Activated CD8-positive, alpha-beta memory T cell treated with anti-CD3 and anti-CD28 coated beads, Interleukin-2, amount 10 ng/mL, durations not matched to agents 7 days and 5 days (primary cell): ENCODE measurements at regions not wholly inside any gene's neighbourhood (a gene's known extent, or its start where the extent isn't known, plus 50 kb on each side); places are given as distances from the start of the nearest gene placed in this dataset.

Experiments
- ATAC-seq: fragments of 150-1000 bp; cut with Tn5 transposase; one replicate; pipeline ENCODE4 v1.10.0; 2021; ENCODE audit warnings: moderate library complexity
- CTCF ChIA-PET: fragments of 350-600 bp; sonication (Branson Sonifier 250); formaldehyde crosslinking; loops from one replicate; lab custom pipeline; 2021; ENCODE audit warnings: antibody characterized with exemption; lab: Charles Lee
- DNase-seq: peaks from one replicate; pipeline ENCODE4 v3.0.0-alpha.2; 2020
- H3K27ac Mint-ChIP-seq: one replicate; pipeline ENCODE4 v1.8.0; 2021; ENCODE audit warnings: mild to moderate bottlenecking, mixed read lengths
- H3K27me3 Mint-ChIP-seq: one replicate; pipeline ENCODE4 v1.8.0; 2021; ENCODE audit warnings: mixed read lengths
- H3K36me3 Mint-ChIP-seq: one replicate; pipeline ENCODE4 v1.8.0; 2021; ENCODE audit warnings: mild to moderate bottlenecking, mixed read lengths
- H3K4me1 Mint-ChIP-seq: one replicate; pipeline ENCODE4 v1.8.0; 2021; ENCODE audit warnings: mixed read lengths
- H3K4me3 Mint-ChIP-seq: one replicate; pipeline ENCODE4 v1.8.0; 2021; ENCODE audit warnings: mild to moderate bottlenecking, moderate library complexity, mixed read lengths
- H3K9me3 Mint-ChIP-seq: one replicate; pipeline ENCODE4 v1.8.0; 2022; ENCODE audit warnings: low read depth, mixed read lengths

DNA sequence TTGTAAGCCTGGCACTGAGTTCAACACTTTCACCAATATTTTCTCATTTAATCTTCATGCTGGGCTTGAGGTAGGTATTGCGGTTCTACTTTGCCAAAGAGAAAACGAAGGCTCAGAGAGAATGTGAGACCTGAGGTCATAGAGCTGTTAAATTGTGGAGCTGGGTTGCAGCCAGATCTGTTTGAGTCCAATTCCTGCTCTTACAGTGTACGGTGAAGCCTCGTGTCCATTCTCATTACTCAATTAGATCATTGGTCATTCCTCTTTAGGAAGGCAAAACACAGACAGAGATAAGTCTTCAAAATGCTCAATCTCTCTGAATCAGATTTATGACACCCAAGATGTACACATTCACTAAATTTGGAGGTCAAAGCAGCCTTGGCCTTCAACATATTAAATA, 559.0 kb upstream of the DAB1 start:
- Mint-ChIP-seq H3K4me3 (no peak overlapping the region), H3K27ac (no peak overlapping the region), H3K27me3 (no peaks in the 10 kb centered on the region), H3K4me1 (peaks cover 3% of the 10 kb centered on the region), H3K36me3 (no peaks in the 10 kb centered on the region), H3K9me3 (no peaks in the 10 kb centered on the region)
- no peak for DNase-seq
- no peak for ATAC-seq
- CTCF ChIA-PET = no interaction called here

DNA sequence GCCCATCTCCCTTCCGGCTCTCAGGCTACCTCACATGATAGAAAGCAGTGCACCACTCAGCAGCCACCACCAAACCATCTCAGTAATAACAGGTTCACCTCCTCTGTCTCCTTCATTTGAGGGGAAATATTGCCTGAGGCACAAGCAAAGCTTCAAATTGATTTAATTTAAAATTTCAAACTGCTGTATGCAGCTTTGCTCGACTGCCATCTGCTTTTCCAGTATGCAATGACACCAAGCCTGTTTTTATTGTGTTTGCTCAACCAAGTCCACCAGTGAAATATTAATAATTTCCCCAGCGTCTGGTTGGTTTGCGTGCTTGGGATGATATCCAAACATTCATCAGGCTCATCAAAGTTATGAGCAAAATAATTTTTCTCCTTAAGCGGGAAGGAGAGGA, 552.4 kb upstream of the DAB1 start:
- no peak for ATAC-seq
- no peaks in the 10 kb centered on the region for H3K9me3 Mint-ChIP-seq
- no peaks in the 10 kb centered on the region for H3K36me3 Mint-ChIP-seq
- no peaks in the 10 kb centered on the region for H3K27me3 Mint-ChIP-seq
- no peaks in the 10 kb centered on the region for H3K4me1 Mint-ChIP-seq
- no peak overlapping the region for H3K27ac Mint-ChIP-seq
- no peak overlapping the region for H3K4me3 Mint-ChIP-seq
- CTCF ChIA-PET = no interaction called here
- DNase-seq = no peak

DNA sequence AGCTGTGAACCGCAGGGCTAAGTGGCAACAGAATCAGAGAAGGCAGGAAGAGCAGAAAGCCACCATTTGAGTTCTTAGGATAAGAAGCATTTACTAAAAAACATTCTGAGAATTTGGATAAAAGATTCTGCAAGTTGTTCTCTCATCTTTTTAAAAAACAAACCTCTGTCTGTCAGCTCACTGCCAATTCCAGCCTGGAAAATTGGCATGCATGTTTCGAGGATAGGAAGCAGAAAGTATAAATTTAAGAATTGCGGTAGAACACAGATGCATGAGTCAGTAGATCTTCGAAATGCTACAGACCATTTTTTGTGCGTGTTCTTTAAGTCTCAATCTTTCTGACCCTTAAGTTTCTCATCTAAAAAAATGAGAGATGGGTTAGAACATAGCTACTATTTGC, 544.5 kb upstream of the DAB1 start:
- no peaks in the 10 kb centered on the region for H3K9me3 Mint-ChIP-seq
- no peaks in the 10 kb centered on the region for H3K36me3 Mint-ChIP-seq
- CTCF ChIA-PET = no interaction called here
- H3K27me3 Mint-ChIP-seq = no peaks in the 10 kb centered on the region
- H3K4me1 Mint-ChIP-seq = no peaks in the 10 kb centered on the region
- H3K27ac Mint-ChIP-seq = no peak overlapping the region
- no peak overlapping the region for H3K4me3 Mint-ChIP-seq
- no peak for ATAC-seq
- DNase-seq = no peak

DNA sequence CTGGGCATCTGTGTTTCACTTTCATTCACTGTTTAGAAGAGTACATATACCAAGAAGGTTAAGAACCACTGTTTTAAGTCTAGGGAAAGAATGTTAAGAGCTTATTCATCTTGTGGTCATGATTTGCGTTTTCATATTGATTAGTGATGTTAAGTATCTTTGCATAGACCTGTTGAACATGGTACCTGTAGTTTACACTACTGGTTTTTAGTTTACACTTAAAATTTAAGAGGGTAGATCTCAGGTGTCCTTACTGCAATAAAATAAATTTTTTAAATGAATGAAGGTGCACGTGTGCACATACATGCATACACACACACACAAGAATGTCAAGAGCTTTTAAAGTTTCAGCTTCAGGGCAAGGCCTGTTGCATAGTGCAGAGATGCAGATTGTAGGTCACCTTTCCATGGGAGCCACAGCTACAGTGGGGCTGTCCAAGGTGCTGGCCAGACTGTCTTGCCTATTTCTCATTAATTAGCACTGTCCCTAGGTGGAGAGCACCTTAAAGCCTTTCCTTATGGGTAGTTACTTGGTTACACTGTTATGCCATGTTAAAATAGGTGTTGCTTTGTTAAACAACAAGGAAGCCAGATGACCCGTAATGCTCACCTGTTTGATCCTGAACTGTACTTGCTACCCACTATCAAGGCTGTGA, 543.0 kb upstream of the DAB1 start:
- ATAC-seq (no peak), DNase-seq (no peak)
- Mint-ChIP-seq H3K36me3 (no peaks in the 10 kb centered on the region), H3K4me1 (no peaks in the 10 kb centered on the region), H3K27me3 (no peaks in the 10 kb centered on the region), H3K27ac (no peak overlapping the region), H3K4me3 (no peak overlapping the region), H3K9me3 (no peaks in the 10 kb centered on the region)
- CTCF ChIA-PET = no interaction called here

DNA sequence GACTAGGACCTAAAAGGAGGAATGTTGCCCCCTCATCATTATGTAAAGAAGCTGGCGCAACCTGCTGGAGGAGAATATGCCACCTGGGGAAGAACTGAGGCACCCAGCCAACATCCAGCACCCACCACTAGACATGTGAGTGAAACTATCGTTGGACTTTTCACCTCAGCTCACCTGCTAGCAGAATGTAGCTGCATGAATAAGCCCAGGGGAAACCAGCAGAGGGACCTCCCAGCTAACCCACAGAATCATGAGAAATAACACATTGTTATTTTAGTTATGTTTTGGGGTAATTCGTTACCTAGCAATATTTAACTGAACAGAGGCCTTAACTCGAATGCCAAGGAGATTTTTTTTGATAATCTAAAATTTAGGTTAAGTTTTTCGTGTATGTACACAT, 542.5 kb upstream of the DAB1 start:
- DNase-seq (no peak), ATAC-seq (no peak)
- no peaks in the 10 kb centered on the region for H3K9me3 Mint-ChIP-seq
- CTCF ChIA-PET = no interaction called here
- no peaks in the 10 kb centered on the region for H3K4me1 Mint-ChIP-seq
- H3K36me3 Mint-ChIP-seq = no peaks in the 10 kb centered on the region
- no peak overlapping the region for H3K4me3 Mint-ChIP-seq
- no peak overlapping the region for H3K27ac Mint-ChIP-seq
- H3K27me3 Mint-ChIP-seq = no peaks in the 10 kb centered on the region

DNA sequence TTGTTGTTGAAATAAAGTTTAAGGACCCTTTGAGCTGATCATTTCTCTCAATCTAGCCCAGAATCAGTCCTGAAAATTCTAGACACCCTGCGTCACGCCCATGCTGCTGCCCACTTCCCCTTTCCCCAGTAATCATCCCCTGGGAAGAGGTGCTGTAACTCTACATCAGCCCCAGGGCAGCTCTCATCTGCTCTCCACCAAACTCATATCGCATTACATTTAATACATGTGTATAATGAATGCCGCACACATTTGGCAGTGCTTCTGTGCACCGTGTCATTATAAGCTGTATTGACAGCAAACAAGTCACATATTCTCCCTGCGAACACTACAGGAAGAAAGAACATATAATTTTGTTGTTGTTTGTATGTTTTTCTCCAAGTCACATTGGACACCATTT, 539.7 kb upstream of the DAB1 start:
- DNase-seq (no peak), ATAC-seq (no peak)
- Mint-ChIP-seq H3K9me3 (no peaks in the 10 kb centered on the region), H3K27ac (no peak overlapping the region), H3K36me3 (no peaks in the 10 kb centered on the region), H3K27me3 (no peaks in the 10 kb centered on the region), H3K4me3 (no peak overlapping the region), H3K4me1 (no peaks in the 10 kb centered on the region)
- CTCF ChIA-PET = no interaction called here

DNA sequence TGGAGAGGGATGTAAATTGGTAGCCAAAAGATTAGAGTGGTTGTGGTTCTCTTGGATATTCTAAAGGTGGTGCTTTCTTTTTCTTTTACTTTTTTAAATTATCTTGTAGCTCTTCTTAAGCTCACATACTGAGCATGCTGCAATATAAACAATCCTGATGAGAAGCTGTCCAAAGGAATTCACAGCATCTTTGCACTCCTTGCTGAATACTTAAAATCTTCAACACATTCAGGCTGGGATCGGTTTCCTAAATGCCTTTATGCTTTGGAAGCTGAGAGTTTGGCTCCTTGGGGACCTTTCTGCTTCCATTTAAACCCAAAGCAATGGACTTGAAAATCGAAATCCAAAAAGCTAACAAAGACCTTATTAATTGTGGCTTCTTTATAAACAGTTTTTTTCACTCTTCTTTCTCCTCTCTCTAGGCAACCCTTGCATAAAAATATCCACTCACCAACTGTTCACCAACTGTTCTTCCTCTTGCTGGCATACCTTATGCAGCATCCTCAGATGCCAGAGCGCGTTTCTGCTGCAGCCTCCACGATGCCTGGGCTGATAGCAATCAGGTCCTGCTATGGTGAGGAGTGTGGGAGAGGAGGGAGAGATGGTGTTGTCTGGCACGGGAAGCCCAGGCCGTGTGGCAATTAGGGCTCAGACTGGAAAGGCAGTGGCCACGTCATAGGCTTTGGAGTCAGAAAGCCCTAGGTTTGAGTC, 535.8 kb upstream of the DAB1 start:
- DNase-seq (no peak), ATAC-seq (no peak)
- Mint-ChIP-seq H3K27me3 (no peaks in the 10 kb centered on the region), H3K4me1 (no peaks in the 10 kb centered on the region), H3K27ac (no peak overlapping the region), H3K4me3 (no peak overlapping the region), H3K36me3 (no peaks in the 10 kb centered on the region), H3K9me3 (no peaks in the 10 kb centered on the region)
- CTCF ChIA-PET = interaction anchor here (1.2 kb wide), 1 partner anchor 8 kb away, joined by 3 read pairs; no protein-coding TSS in a partner anchor

DNA sequence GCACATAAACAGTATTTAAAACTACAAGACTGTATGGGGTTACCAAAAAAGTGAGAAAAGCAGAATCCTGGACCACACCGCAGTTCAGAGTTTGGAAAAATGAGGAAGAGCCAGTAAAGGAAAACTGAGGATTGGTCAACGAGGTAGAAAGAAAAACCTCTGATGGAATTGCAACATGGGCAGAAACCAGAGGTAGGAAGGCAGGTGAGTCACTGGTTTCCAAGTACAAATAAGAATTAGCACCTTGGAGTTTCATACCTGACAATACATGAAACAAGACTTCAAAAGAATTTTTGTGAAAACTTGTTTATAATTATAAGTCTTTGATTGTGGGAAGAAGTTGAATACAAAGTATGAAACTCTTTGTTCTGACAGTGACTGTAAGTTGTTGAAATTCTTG, 533.7 kb upstream of the DAB1 start:
- Mint-ChIP-seq H3K4me3 (no peak overlapping the region), H3K4me1 (no peaks in the 10 kb centered on the region), H3K36me3 (no peaks in the 10 kb centered on the region), H3K9me3 (no peaks in the 10 kb centered on the region), H3K27me3 (no peaks in the 10 kb centered on the region), H3K27ac (no peak overlapping the region)
- ATAC-seq = no peak
- DNase-seq = no peak
- CTCF ChIA-PET = no interaction called here

DNA sequence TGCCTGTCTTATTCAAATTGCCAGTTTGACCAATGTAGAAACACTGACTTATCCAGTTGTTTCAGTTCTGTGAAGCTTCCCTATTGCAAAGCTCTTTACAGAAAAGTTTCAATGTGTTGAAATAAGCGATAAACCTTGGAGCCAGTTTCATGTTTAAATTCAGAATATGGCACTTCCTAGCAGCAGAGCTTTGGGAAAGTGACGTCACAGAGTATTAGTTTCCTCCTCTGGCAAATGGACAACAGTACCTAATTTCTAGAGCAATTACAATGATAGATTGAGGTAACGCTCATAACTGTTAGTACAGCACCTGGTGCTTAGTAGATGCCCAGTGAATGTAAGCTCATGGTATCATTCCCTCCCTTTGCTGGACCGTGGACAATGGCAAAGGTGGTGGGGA, 527.5 kb upstream of the DAB1 start:
- H3K4me3 Mint-ChIP-seq = no peak overlapping the region
- no peaks in the 10 kb centered on the region for H3K9me3 Mint-ChIP-seq
- no peak for DNase-seq
- H3K27me3 Mint-ChIP-seq = no peaks in the 10 kb centered on the region
- no peaks in the 10 kb centered on the region for H3K36me3 Mint-ChIP-seq
- ATAC-seq = no peak
- CTCF ChIA-PET = interaction anchor here (1.2 kb wide), 1 partner anchor 9 kb away, joined by 3 read pairs; no protein-coding TSS in a partner anchor
- H3K4me1 Mint-ChIP-seq = no peaks in the 10 kb centered on the region
- H3K27ac Mint-ChIP-seq = no peak overlapping the region

DNA sequence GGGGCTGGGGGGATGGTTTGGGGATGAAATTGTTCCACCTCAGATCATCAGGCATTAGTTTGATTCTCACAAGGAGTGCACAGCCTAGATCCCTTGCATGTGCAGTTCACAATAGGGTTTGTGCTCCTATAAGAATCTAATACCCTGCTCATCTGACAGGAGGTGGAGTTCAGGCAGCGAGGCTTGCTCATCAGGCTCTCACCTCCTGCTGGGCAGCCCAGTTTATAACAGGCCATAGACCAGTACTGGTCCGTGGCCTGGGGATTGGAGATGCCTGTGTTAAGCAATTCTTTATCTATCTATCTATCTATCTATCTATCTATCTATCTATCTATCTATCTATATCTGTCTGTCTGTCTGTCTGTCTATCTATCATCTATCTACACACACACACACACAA, 525.3 kb upstream of the DAB1 start:
- H3K9me3 Mint-ChIP-seq = no peaks in the 10 kb centered on the region
- CTCF ChIA-PET = no interaction called here
- no peaks in the 10 kb centered on the region for H3K27me3 Mint-ChIP-seq
- no peaks in the 10 kb centered on the region for H3K36me3 Mint-ChIP-seq
- H3K4me1 Mint-ChIP-seq = no peaks in the 10 kb centered on the region
- no peak for ATAC-seq
- no peak overlapping the region for H3K27ac Mint-ChIP-seq
- no peak overlapping the region for H3K4me3 Mint-ChIP-seq
- DNase-seq = no peak

DNA sequence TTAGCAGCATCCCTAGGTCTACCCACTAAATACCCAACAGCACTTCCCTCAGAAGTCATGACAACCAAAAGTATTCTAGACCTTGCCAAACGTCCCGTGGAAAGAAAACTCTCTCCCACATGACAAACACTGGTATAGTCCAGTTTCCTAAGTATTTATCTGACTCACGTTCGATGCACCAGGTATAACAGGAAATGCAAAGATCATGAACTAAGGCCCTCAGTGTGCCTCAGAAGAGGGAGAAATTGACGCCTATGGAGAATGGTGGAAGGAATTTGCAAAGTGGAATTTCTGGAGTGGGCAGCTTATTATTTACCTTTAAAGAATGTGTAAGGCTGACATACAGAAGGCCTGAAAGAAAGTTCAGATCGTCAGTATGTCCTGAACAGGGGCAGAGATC, 523.6 kb upstream of the DAB1 start:
- CTCF ChIA-PET = no interaction called here
- DNase-seq = no peak
- Mint-ChIP-seq H3K36me3 (no peaks in the 10 kb centered on the region), H3K27ac (no peak overlapping the region), H3K27me3 (no peaks in the 10 kb centered on the region), H3K4me1 (no peaks in the 10 kb centered on the region), H3K9me3 (no peaks in the 10 kb centered on the region), H3K4me3 (no peak overlapping the region)
- ATAC-seq = no peak

DNA sequence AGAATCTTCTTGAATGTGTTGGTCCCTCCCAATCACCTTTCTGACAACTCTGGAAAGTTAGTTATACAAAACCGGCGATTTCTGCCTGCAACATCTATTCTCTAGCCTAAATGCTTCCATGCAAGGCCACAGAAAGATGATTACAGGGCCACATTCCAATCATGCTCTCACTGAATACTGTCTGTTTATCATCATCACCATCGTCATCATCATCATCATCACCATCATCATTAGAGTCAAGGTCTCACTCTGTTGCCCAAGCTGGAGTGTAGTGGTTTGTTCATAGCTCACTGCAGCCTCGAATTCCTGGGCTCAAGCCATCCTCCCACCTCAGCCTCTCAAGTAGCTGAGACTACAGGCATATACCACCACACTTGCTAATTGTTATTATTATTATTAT, 521.2 kb upstream of the DAB1 start:
- no peaks in the 10 kb centered on the region for H3K36me3 Mint-ChIP-seq
- H3K27ac Mint-ChIP-seq = no peak overlapping the region
- H3K9me3 Mint-ChIP-seq = no peaks in the 10 kb centered on the region
- CTCF ChIA-PET = no interaction called here
- ATAC-seq (no peak), DNase-seq (no peak)
- no peaks in the 10 kb centered on the region for H3K27me3 Mint-ChIP-seq
- H3K4me3 Mint-ChIP-seq = no peak overlapping the region
- H3K4me1 Mint-ChIP-seq = no peaks in the 10 kb centered on the region

DNA sequence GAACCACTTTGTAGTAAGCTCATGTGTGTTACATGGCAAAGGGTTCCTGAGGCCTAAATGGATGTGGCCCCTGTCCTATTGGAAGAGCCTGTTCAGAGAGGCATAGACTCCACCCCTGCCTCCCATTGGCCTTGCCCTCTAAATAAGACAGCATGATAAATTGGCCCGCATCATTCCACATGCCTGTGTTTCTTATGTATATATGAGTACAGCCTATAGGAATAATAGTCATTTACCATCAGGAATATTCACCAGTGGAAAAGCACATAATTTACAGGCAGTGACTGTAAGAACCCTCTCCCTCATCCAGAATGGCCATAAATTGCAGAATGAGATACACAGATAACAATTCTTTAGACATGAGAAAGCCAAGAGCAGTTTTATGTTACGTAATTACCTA, 519.5 kb upstream of the DAB1 start:
- no peaks in the 10 kb centered on the region for H3K9me3 Mint-ChIP-seq
- H3K27me3 Mint-ChIP-seq = no peaks in the 10 kb centered on the region
- H3K4me3 Mint-ChIP-seq = no peak overlapping the region
- no peaks in the 10 kb centered on the region for H3K36me3 Mint-ChIP-seq
- CTCF ChIA-PET = no interaction called here
- no peaks in the 10 kb centered on the region for H3K4me1 Mint-ChIP-seq
- ATAC-seq (no peak), DNase-seq (no peak)
- H3K27ac Mint-ChIP-seq = no peak overlapping the region

DNA sequence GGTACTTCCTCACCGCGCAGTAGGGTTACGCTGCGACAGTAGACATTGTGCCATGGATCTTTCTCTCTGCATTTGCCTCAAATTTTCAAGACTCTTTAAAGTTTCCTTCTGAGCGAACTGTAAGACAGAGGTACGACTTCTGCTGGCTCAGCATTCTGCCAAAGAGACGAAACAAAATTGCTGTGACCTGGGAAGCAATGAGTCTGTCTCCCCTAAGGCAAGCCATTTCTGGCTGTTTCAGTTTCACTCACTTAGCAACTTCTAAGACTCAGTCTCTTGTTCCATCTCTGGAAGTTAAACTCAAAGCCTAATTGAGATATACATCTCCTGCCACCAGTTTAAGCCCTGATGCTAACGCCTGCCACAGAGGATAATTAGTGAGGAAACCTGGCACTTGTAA, 510.9 kb upstream of the DAB1 start:
- ATAC-seq (no peak), DNase-seq (no peak)
- H3K27me3 Mint-ChIP-seq = no peaks in the 10 kb centered on the region
- no peaks in the 10 kb centered on the region for H3K4me1 Mint-ChIP-seq
- no peak overlapping the region for H3K27ac Mint-ChIP-seq
- H3K36me3 Mint-ChIP-seq = no peaks in the 10 kb centered on the region
- H3K9me3 Mint-ChIP-seq = no peaks in the 10 kb centered on the region
- CTCF ChIA-PET = no interaction called here
- H3K4me3 Mint-ChIP-seq = no peak overlapping the region
